OCI-LY1 (cell line): ENCODE measurements at regions not wholly inside any gene's neighbourhood (a gene's known extent, or its start where the extent isn't known, plus 50 kb on each side); places are given as distances from the start of the nearest gene placed in this dataset.

Experiments
- CTCF ChIP-seq: fragments of 200-600 bp; sonication (generic), shearing (Covaris generic); IDR thresholded peaks from 2 replicates; pipeline ENCODE4 v1.5.1; 2017; ENCODE audit warnings: mild to moderate bottlenecking, antibody characterized with exemption, low read length, moderate library complexity, mixed read lengths
- EZH2 ChIP-seq: fragments of 200-600 bp; sonication (generic), shearing (Covaris generic); IDR thresholded peaks from 2 replicates; pipeline ENCODE4 v1.8.0; 2017; ENCODE audit warnings: borderline replicate concordance, mixed run types, mild to moderate bottlenecking, antibody characterized with exemption, low read length, moderate library complexity, mixed read lengths

- TF ChIP-seq CTCF (no peak), EZH2 (no peak)
These were observed 562.6 kb downstream of the ZEB2 start for GRCh38 chr2:143957321-143957720.
